ENCODE measurements at regions not wholly inside any gene's neighbourhood (a gene's known extent, or its start where the extent isn't known, plus 50 kb on each side); places are given as distances from the start of the nearest gene placed in this dataset.

- TF ChIP-seq TAF1 (IDR thresholded peaks at IDR 0.05; ENCODE audit: low read depth) (no peak), RAD21 (IDR thresholded peaks at IDR 0.05; ENCODE audit: low read depth) (no peak), YY1 (IDR thresholded peaks at IDR 0.05; ENCODE audit: low read depth) (no peak), EP300 (IDR thresholded peaks at IDR 0.05; ENCODE audit: borderline replicate concordance) (no peak)
These were observed 266.4 kb upstream of the DLGAP1 start for GRCh38 chr18:4721545-4721944.
